Panc1 (cell line): ENCODE measurements at regions not wholly inside any gene's neighbourhood (a gene's known extent, or its start where the extent isn't known, plus 50 kb on each side); places are given as distances from the start of the nearest gene placed in this dataset.

Experiments
- ATAC-seq: fragments of 200-7000 bp; cut with Tn5 transposase; 2 replicates; pipeline ENCODE4 v1.9.1; 2020; ENCODE audit warnings: mild to moderate bottlenecking, moderate library complexity
- BruUV-seq: library from RNA; stranded (reverse); fragments of 400-500 nt; replicated peaks from 2 replicates; lab custom pipeline; 2021; lab: Mats Ljungman, UMichigan
- CTCF ChIA-PET: fragments of 300-600 bp; sonication (Branson Sonifier 250); formaldehyde crosslinking; loops from one replicate; lab custom pipeline; 2022; ENCODE audit warnings: antibody characterized with exemption; lab: Charles Lee
- POLR2A ChIA-PET: fragments of 300-600 bp; sonication (Branson Sonifier 250); formaldehyde crosslinking; loops from one replicate; lab custom pipeline; 2022; ENCODE audit warnings: antibody characterized with exemption; lab: Charles Lee
- DNase-seq: peaks from one replicate; pipeline ENCODE4 v3.0.0-alpha.2; 2010; ENCODE audit warnings: low read depth, low spot score
- H3K27ac ChIP-seq: 2 replicates; pipeline ENCODE4 v1.5.1; 2011; ENCODE audit warnings: mild to moderate bottlenecking, low read length, inconsistent platforms
- H3K27me3 ChIP-seq: fragments of 200-500 bp; sonication (Bioruptor generic); 2 replicates; pipeline ENCODE4 v1.6.0; 2014; ENCODE audit warnings: low read length, inconsistent platforms; ENCODE audit not compliant: control insufficient read depth, insufficient read depth
- H3K36me3 ChIP-seq: fragments of 200-500 bp; sonication (Bioruptor generic); 2 replicates; pipeline ENCODE4 v1.5.1; 2014; ENCODE audit warnings: inconsistent platforms, mild to moderate bottlenecking, low read length, moderate library complexity; ENCODE audit not compliant: control insufficient read depth, insufficient read depth
- H3K4me1 ChIP-seq: 2 replicates; pipeline ENCODE4 v1.5.1; 2011; ENCODE audit warnings: inconsistent platforms, mild to moderate bottlenecking, low read length, moderate library complexity; ENCODE audit not compliant: control insufficient read depth, insufficient read depth
- H3K4me3 ChIP-seq, 2 experiments: 2 replicates each; pipeline ENCODE4 v1.5.1; 2011 to 2012; ENCODE audit warnings: low read depth in 2 of 2, low read length in 2 of 2, mild to moderate bottlenecking in 2 of 2, inconsistent platforms in 1 of 2, moderate library complexity in 1 of 2
- H3K9me3 ChIP-seq: fragments of 200-500 bp; sonication (Bioruptor generic); 2 replicates; pipeline ENCODE4 v1.5.1; 2014; ENCODE audit warnings: low read depth, mild to moderate bottlenecking, inconsistent platforms, low read length, moderate library complexity; ENCODE audit not compliant: control insufficient read depth, insufficient read depth
- CTCF ChIP-seq: fragments of 450-650 bp; IDR thresholded peaks from 2 replicates; pipeline ENCODE4 v1.5.1; 2017; ENCODE audit warnings: mild to moderate bottlenecking
- POLR2AphosphoS5 ChIP-seq: IDR thresholded peaks from 2 replicates; pipeline ENCODE4 v1.6.1; 2012; ENCODE audit warnings: mild to moderate bottlenecking, low read depth, low read length, moderate library complexity
- REST ChIP-seq, 2 experiments: IDR thresholded peaks; 2 replicates each; pipeline ENCODE4 v1.6.1; 2011 to 2012; ENCODE audit warnings: low read depth in 2 of 2, control low read depth in 1 of 2, low read length in 1 of 2, mild to moderate bottlenecking in 1 of 2, moderate library complexity in 1 of 2; ENCODE audit not compliant: insufficient read depth in 1 of 2
- SIN3A ChIP-seq: IDR thresholded peaks from 2 replicates; pipeline ENCODE4 v1.6.1; 2012; ENCODE audit warnings: low read depth, mild to moderate bottlenecking, low read length, moderate library complexity, borderline replicate concordance; ENCODE audit not compliant: insufficient read depth
- TCF7L2 ChIP-seq: IDR thresholded peaks from 2 replicates; pipeline ENCODE4 v1.6.1; 2011; ENCODE audit warnings: mild to moderate bottlenecking, low read depth, low read length, inconsistent platforms
- in situ Hi-C: cut with HindIII; loops from 2 replicates; pipeline ENCODE4 v1.10.0; 2016; ENCODE audit warnings: low sequenced_read_pairs, low pct_unique_long_range_greater_than_20kb
- intact Hi-C: fragments of 100-400 bp; cut with micrococcal nuclease; formaldehyde crosslinking; loops from one replicate; pipeline ENCODE4 v1.10.0; 2022; ENCODE audit not compliant: unreplicated experiment

DNA sequence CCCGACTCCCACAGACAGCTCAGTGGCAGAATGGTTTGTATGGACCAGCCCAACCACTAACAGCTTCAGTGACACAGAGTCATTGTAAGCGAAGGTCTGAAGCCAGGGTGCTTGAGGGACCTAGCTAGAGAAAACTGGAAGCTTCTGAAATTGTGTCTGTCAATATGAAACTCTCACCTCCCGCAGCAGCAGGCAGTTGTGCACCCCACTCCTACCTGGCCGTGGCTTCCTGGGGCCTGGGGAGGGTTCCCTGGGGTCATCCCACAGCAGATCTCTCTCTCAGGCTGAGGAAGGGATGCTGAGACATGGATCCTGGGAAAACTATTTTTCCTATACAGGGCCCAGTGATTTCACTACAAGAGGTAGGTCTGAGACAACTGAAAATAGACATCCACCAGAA lies 229.5 kb downstream of the TFCP2L1 start:
- no peaks in the 10 kb centered on the region for H3K27me3 ChIP-seq
- no TSS peak for BruUV-seq
- CTCF ChIA-PET: no interaction called here

DNA sequence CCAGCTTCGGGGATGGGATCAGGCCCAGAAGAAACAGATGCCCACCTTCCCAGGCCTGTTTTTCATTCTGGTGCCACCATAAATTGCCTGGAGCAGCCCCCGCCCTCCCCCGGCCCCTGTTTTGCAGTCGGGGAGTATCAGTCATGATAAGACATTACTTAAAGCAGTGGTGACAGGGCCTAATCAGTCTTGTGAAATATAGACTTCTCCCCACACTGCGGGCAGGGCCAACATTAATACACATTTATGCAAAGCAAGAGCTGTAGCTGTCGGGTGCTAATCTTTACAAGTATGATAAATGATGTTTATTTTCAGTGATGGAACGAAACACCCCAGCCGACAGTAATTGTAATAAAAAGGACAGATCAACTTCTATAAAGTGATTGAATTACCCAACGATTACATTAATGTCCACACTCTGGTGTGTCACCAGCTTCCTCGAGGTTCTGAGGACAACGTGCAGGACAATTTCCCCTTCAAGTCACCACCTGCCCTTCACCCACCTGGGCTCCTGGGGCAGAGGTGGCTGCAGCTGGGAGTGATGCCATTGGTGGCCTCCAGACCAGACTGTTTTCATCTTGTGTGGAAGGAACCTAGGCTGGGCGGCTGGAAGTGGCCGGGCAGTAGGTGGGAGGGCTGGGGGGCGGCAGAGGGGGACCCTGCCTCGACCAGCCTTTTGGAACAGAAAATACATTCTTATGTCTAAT lies 226.0 kb downstream of the TFCP2L1 start:
- no TSS peak for BruUV-seq
- Histone ChIP-seq H3K27me3 (no peaks in the 10 kb centered on the region; the same call in 1 of the 2 replicates), H3K4me1 (no peaks in the 10 kb centered on the region), H3K27ac (no peak overlapping the region), H3K9me3 (no peaks in the 10 kb centered on the region), H3K4me3 (no peak overlapping the region), H3K36me3 (no peaks in the 10 kb centered on the region)
- DNase-seq (no peak), ATAC-seq (no peak)
- intact Hi-C loops: no loop called here
- in situ Hi-C loops: no loop called here
- CTCF ChIA-PET: no interaction called here
- POLR2A ChIA-PET: no interaction called here
- TF ChIP-seq TCF7L2: no peak
- TF ChIP-seq SIN3A: no peak
- no peak for TF ChIP-seq POLR2AphosphoS5
- no peak for TF ChIP-seq REST (IDR thresholded peaks at IDR 0.05; ENCODE audit: insufficient read depth in 1 of 2, low read depth in 2 of 2, low read length in 1 of 2)
- TF ChIP-seq CTCF: no peak

More for the DNA sequence above, 229.5 kb downstream of the TFCP2L1 start:
- POLR2A ChIA-PET: no interaction called here
- in situ Hi-C loops (no loop called here), intact Hi-C loops (no loop called here)
- no peak overlapping the region for H3K4me3 ChIP-seq
- no peak for ATAC-seq
- no peak for TF ChIP-seq POLR2AphosphoS5
- TF ChIP-seq SIN3A: no peak
- no peak for TF ChIP-seq CTCF
- no peak for TF ChIP-seq TCF7L2
- TF ChIP-seq REST (IDR thresholded peaks at IDR 0.05; ENCODE audit: insufficient read depth in 1 of 2, low read depth in 2 of 2, low read length in 1 of 2): no peak
- DNase-seq: no peak
- no peaks in the 10 kb centered on the region for H3K4me1 ChIP-seq
- no peaks in the 10 kb centered on the region for H3K36me3 ChIP-seq
- no peak overlapping the region for H3K27ac ChIP-seq
- no peaks in the 10 kb centered on the region for H3K9me3 ChIP-seq
